Testis (tissue), 2 donors: ENCODE measurements at regions not wholly inside any gene's neighbourhood (a gene's known extent, or its start where the extent isn't known, plus 50 kb on each side); places are given as distances from the start of the nearest gene placed in this dataset.

Source experiments
- DNase-seq: peaks from one replicate; pipeline ENCODE4 v3.0.0-alpha.2; 2019
- H3K27ac ChIP-seq, 2 donors: fragments of 200-600 bp; sonication (generic); one replicate each; pipeline ENCODE4 v1.5.1; 2019
- H3K27me3 ChIP-seq: fragments of 200-600 bp; sonication (generic); one replicate; pipeline ENCODE4 v1.5.1; 2019
- H3K36me3 ChIP-seq: fragments of 200-600 bp; sonication (generic); one replicate; pipeline ENCODE4 v1.5.1; 2017; ENCODE audit warnings: low read depth; ENCODE audit errors: missing control alignments
- H3K4me1 ChIP-seq: fragments of 200-600 bp; sonication (generic); one replicate; pipeline ENCODE4 v1.5.1; 2019
- H3K4me3 ChIP-seq, 2 donors: fragments of 200-600 bp; sonication (generic); one replicate each; pipeline ENCODE4 v1.5.1; 2017 to 2019
- H3K9me3 ChIP-seq: fragments of 200-600 bp; sonication (generic); one replicate; pipeline ENCODE4 v1.5.1; 2017
- CTCF ChIP-seq, 3 experiments: fragments of 450-650 bp in 2 of 3; fragments of 200-600 bp in 1 of 3; sonication (generic) in 1 of 3; IDR thresholded peaks; one replicate each; pipeline ENCODE4 v1.5.1; 2016 to 2019; ENCODE audit warnings: antibody characterized with exemption in 3 of 3, mild to moderate bottlenecking in 2 of 3, moderate library complexity in 1 of 3
- POLR2A ChIP-seq: fragments of 450-650 bp; IDR thresholded peaks from one replicate; pipeline ENCODE4 v1.6.1; 2017; ENCODE audit warnings: antibody characterized with exemption, mild to moderate bottlenecking, moderate library complexity
- WGBS, 2 donors: methylation state at CpG; one replicate each; pipeline ENCODE4 v1.1.5; 2018; 5-methylcytosine and 5-hydroxymethylcytosine counted together
- intact Hi-C: fragments of 100-400 bp; cut with DNase I; formaldehyde crosslinking; loops from one replicate; pipeline ENCODE4 v1.15.1; 2023; ENCODE audit warnings: low total_unique reads

- WGBS, 2 donors: 43% methylated on average over 3 of the region's 3 CpGs
- no peaks in the 10 kb centered on the region for H3K36me3 ChIP-seq
- no peak for TF ChIP-seq CTCF (IDR thresholded peaks at IDR 0.05)
- no peak for TF ChIP-seq POLR2A
- H3K9me3 ChIP-seq: no peaks in the 10 kb centered on the region
- H3K27me3 ChIP-seq: no peaks in the 10 kb centered on the region
- no peak overlapping the region for H3K27ac ChIP-seq
- no peaks in the 10 kb centered on the region for H3K4me1 ChIP-seq
- H3K4me3 ChIP-seq: no peak overlapping the region
- intact Hi-C loops: no loop called here
- no peak for DNase-seq
Observed at GRCh38 chr16:7765079-7765550, 432.5 kb downstream of the RBFOX1 start.

GRCh38 chr16:7763111-7763510 is 430.5 kb downstream of the RBFOX1 start:
- Histone ChIP-seq H3K27me3 (no peaks in the 10 kb centered on the region), H3K9me3 (no peaks in the 10 kb centered on the region), H3K27ac (no peak overlapping the region), H3K36me3 (no peaks in the 10 kb centered on the region), H3K4me1 (no peaks in the 10 kb centered on the region), H3K4me3 (no peak overlapping the region)
- intact Hi-C loops: no loop called here
- whole genome bisulfite sequencing, 2 donors: 60% methylated on average over 8 of the region's 8 CpGs
- TF ChIP-seq CTCF (IDR thresholded peaks at IDR 0.05) (no peak), POLR2A (no peak)
- no peak for DNase-seq
